GM12891 (cell line): ENCODE measurements at regions not wholly inside any gene's neighbourhood (a gene's known extent, or its start where the extent isn't known, plus 50 kb on each side); places are given as distances from the start of the nearest gene placed in this dataset.
"Not testable (repeated sequence)": the region's sequence is repeated elsewhere in the genome, so short reads cannot be mapped to it uniquely, and the experiment has no call there.

ENCODE experiments used
- DNase-seq: peaks from one replicate; pipeline ENCODE4 v3.0.0; 2011; ENCODE audit warnings: low spot score; ENCODE audit not compliant: insufficient read length
- FAIRE-seq: peaks from 2 replicates; lab custom pipeline; 2011; peaks lifted over from hg19 to GRCh38; lab: Jason Lieb, UNC
- PAX5 ChIP-seq: IDR thresholded peaks from 2 replicates; pipeline ENCODE4 v1.6.1; 2011; ENCODE audit warnings: low read length, moderate library complexity, mild to moderate bottlenecking; ENCODE audit not compliant: insufficient read depth, severe bottlenecking
- POLR2A ChIP-seq: IDR thresholded peaks from 2 replicates; pipeline ENCODE4 v1.6.1; 2011; ENCODE audit warnings: low read depth, low read length, control low read depth
- POLR2AphosphoS5 ChIP-seq: IDR thresholded peaks from 2 replicates; pipeline ENCODE4 v1.6.1; 2011; ENCODE audit warnings: low read depth, low read length, control low read depth
- POU2F2 ChIP-seq: IDR thresholded peaks from 2 replicates; pipeline ENCODE4 v1.6.1; 2011; ENCODE audit warnings: low read depth, mild to moderate bottlenecking, control low read depth, low read length, moderate library complexity
- SPI1 ChIP-seq: IDR thresholded peaks from 2 replicates; pipeline ENCODE4 v1.6.1; 2011; ENCODE audit warnings: low read depth, low read length, control low read depth
- TAF1 ChIP-seq: IDR thresholded peaks from 2 replicates; pipeline ENCODE4 v1.6.1; 2011; ENCODE audit warnings: low read depth, low read length, control low read depth

DNA sequence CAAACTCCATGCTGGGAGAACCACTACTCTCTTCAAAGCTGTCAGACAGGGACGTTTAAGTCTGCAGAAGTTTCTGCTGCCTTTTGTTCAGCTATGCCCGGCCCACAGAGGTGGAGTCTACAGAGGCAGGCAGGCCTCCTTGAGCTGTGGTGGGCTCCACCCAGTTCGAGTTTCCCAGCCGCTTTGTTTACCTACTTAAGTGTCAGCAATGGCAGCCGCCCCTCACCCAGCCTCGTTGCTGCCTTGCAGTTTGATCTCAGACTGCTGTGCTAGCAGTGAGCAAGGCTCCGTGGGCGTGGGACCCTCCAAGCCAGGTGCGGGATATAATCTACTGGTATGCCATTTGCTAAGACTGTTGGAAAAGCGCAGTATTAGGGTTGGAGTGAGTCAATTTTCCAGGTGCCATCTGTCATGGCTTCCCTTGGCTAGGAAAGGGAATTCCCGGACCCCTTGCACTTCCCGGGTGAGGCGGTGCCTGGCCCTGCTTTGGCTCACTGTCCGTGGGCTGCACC is 190.7 kb downstream of the TTC6 start:
- not testable (repeated sequence) for DNase-seq, FAIRE-seq

DNA sequence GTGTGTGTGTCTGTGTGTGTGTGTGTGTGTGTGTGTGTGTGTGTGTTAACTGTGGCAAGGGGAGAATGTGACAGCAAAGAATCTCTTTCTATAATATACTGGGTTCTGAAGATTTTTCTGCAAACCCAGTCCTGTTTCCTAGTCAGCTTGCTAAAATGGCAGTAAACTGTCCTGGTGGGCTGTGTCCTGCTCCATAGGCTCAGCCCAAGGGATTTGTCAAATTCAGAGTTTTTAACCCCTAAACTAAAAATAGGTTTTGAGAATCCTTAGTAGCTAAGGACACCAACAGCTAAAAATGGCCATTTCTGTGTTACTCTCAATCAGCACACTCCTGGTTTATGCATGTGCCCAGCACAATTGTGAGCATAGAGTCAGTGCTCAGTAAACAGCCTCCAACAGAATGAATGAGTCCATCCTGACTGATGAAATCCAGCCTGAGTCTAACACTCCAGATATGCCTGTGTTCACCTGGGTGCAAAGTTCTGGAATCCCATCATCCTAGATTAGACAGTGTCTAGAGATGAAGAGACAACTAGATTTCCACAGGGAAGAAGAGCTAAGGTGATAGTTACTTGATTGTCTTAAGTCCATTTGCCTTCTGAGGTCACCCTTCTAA is 192.6 kb downstream of the TTC6 start:
- DNase-seq = no peak
- no peak for TF ChIP-seq POLR2AphosphoS5
- TF ChIP-seq PAX5 = no peak
- TF ChIP-seq POU2F2 = no peak
- no peak for TF ChIP-seq TAF1
- no peak for TF ChIP-seq SPI1

DNA sequence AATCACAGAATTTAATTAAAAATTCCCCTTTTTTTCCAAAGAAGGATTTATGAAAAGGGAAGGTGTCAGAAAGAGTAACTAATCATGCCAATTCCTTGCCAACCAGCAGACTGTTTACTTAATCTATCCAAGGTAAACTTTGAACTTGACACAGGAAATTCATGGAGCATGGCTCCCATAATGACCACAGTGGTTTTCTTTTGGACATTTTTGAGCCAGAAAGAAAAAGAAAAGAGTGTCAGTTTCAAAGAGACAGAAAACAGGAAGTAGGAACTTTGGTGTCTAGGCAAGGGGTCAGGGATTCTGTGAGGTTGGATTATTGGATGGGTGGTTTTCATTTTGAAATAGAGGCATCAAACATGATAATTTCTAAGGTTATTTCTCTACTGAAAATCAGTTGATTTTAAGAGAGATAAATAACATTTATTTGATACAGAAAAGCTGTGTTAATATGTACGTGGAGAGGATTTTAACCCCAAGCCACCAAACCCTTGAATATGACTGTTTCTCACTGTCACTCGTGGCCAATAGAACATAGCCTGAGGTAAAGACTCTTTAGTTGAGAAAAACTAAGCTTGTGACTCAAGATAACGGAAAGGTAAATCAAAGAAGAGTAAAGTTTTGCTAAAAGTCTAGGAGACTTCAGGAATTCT is 196.1 kb downstream of the TTC6 start:
- FAIRE-seq = no peak

More for the DNA sequence above, 192.6 kb downstream of the TTC6 start:
- FAIRE-seq = no peak

DNA sequence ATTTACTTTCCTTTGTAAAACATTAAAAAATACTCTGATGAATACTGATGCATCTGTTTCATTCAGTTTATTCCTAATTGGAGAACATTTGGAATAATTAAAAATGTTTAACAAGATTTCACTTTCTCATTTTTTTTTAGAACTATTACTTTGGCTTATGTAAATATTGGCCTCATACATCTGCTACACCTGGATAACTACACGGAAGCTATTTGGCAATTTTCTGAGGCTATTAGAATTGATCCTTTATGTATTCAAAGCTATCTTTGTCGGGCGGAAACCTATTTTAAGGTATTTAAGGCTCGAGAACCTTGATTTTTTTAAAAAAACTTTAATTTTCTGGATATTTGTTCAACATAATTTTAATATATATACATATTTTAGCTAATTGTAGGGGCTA is 196.7 kb downstream of the TTC6 start:
- TF ChIP-seq POLR2A (no peak), TAF1 (no peak), SPI1 (no peak), PAX5 (no peak), POLR2AphosphoS5 (no peak), POU2F2 (no peak)
- no peak for FAIRE-seq
- DNase-seq = no peak

More for the DNA sequence above, 196.1 kb downstream of the TTC6 start:
- no peak for DNase-seq
- TF ChIP-seq POU2F2 = no peak
- TF ChIP-seq TAF1 = no peak
- TF ChIP-seq POLR2AphosphoS5 = no peak
- no peak for TF ChIP-seq PAX5
- no peak for TF ChIP-seq SPI1
- TF ChIP-seq POLR2A = no peak

DNA sequence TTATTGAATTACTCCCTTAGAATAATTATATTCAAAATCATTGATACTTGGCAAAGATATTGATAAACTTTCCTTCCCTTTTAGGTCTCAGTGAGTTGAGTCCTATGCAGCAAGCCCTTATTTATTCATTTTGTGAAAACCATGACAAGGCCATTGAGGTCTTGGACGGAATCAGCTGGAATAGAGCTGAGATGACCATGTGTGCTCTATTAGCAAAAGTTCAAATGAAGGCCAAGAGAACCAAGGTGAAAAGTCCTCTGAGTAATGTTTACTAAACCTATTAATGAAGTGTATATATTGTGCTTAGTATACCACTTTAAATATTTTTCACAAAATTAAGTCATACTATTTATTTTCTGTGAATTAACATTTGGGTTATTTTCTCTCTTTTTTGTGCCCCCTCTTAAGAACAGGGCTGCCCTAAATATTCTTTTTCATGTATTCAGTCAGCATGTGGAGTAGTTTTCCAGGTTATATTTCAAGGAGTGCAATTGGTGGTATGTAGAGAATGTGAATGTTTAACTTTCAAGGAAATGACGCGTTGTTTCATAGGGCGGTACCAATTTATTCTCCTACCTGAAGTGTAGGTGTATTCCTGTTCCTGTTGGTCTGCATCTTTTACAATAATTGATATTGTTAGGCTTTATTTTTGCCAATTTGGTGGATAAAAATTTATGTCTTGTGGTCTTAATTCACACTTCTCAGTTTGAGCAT is 201.4 kb downstream of the TTC6 start:
- FAIRE-seq (no peak), DNase-seq (no peak)
- TF ChIP-seq POLR2AphosphoS5 (no peak), TAF1 (no peak), POLR2A (no peak), POU2F2 (no peak), PAX5 (no peak), SPI1 (no peak)

DNA sequence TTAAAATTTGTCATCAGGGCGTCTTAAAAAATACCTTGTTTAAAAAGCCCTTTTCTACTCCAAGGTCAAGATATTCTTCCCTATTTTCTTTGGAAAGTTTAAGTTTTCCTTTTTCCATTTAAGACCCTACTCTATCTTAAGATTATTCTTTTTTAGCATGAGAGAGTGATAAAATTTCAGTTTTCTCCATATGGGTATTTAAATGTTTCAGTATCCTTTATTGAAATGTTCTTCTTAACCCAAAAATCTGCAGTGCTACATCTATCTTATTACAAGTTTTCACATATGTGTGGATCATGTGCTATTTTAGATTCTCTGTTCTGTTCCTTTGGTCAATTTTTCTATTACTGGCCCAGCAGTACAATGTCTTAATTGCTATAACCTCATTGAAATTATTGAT is 202.2 kb downstream of the TTC6 start:
- DNase-seq (no peak), FAIRE-seq (no peak)
- no peak for TF ChIP-seq TAF1
- TF ChIP-seq POU2F2 = no peak
- TF ChIP-seq SPI1 = no peak
- no peak for TF ChIP-seq PAX5
- no peak for TF ChIP-seq POLR2A
- no peak for TF ChIP-seq POLR2AphosphoS5

DNA sequence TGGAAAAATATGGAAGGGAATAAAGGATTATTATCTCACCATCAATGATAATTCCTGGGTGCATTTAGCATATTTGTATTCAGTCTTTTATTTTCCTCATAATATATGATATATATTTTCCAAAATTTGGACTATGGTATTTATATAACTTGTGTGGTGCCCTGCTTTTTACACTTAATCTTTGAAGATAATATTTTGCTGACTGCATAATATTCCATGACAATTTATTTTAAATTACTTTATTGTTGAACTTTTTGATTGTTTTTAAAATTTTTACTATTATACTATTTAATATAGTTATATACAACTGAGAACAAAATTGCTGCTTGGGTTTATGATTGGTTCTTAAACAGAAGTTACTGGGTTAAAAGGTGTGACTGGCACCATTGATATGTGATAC is 212.3 kb downstream of the TTC6 start:
- no peak for FAIRE-seq
- DNase-seq = no peak
- TF ChIP-seq POU2F2 = no peak
- no peak for TF ChIP-seq PAX5
- TF ChIP-seq POLR2A = no peak
- no peak for TF ChIP-seq POLR2AphosphoS5
- no peak for TF ChIP-seq TAF1
- no peak for TF ChIP-seq SPI1

DNA sequence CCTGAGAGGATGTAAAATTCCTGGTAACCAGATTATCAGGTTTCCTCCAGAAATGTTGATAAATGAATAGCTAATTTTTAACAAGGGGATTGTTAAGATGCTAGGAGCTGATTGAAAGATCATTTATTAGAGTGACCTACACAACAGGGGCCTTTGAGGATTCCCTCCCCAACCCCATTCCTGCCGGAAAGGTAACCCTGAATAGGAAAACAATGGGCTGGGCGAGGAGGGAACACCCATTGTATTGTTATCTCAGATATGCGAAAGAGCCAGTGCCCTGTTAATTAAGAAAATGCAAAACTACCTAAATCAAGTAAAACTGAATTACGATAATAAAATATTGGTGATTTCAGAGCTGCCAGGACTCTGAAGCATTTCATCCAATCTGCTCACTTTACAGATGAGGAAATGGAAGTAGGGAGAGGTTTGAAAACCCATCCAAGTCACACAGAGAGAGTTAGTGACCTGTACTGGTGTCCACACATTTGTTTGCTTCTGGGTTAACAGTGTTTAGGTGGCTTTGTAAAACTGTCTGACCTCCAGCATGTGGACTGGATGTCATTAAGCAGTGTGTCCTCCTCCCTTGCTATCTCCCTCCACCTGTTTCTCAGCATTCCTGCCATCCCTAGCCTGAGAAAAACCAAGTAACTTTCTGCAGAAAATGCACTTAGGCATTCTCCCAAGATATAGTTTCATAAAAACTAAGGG is 214.8 kb downstream of the TTC6 start:
- no peak for FAIRE-seq
- TF ChIP-seq PAX5 (no peak), SPI1 (no peak), TAF1 (no peak), POLR2AphosphoS5 (no peak), POLR2A (no peak), POU2F2 (no peak)
- no peak for DNase-seq

DNA sequence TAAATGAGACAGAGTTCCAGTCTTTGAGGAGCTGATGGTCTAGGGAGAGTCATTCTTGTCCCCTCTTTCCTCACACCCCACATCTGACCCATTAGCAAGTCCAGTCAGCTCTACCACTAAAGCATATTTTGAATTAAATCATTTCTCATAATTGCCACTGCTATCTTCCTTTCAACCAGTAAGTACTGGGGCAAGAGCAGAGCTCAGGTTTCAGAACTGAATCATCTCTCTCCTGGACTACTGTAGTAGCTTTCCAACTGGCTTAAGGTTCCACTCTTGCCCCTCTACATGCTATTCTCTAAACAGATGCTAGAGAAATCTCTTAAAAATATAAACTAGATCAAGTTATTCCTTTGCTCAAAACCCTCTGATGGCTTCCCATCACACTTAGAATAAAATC is 218.3 kb downstream of the TTC6 start:
- FAIRE-seq (no peak), DNase-seq (no peak)
- TF ChIP-seq PAX5 (no peak), TAF1 (no peak), SPI1 (no peak), POLR2A (no peak), POLR2AphosphoS5 (no peak), POU2F2 (no peak)

DNA sequence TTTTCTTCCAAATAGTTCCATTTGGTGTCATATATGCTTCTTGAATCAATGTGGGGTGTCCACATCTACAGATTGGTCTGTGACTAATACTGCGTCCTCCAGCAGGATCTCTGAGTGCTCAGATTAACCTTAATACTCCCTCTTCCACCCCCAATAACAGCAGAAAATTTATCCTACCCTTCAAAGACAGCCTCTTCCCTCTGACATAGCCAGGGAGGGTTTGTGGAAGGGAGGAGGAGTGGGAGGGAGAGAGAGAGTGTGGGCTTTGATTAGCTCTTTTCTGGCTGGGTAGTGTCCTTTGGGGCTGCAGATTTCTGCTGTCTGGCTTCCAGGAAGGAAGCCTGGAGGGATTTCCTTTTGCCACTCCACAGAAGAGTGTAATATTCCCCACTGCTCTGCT is 220.7 kb downstream of the TTC6 start:
- DNase-seq (no peak), FAIRE-seq (no peak)
- no peak for TF ChIP-seq TAF1
- no peak for TF ChIP-seq POLR2A
- no peak for TF ChIP-seq SPI1
- TF ChIP-seq POU2F2 = no peak
- no peak for TF ChIP-seq PAX5
- no peak for TF ChIP-seq POLR2AphosphoS5
